Loucy (cell line): ENCODE measurements at regions not wholly inside any gene's neighbourhood (a gene's known extent, or its start where the extent isn't known, plus 50 kb on each side); places are given as distances from the start of the nearest gene placed in this dataset.

Experiments used
- EZH2phosphoT487 ChIP-seq: fragments of 200-600 bp; IDR thresholded peaks from 2 replicates; pipeline ENCODE4 v1.6.1; 2018; ENCODE audit warnings: antibody characterized with exemption, mild to moderate bottlenecking, moderate library complexity, borderline replicate concordance
- TF ChIP-seq, protein P1 (sequence below): fragments of 200-600 bp; sonication (generic); conservative IDR thresholded peaks from 2 replicates; pipeline ENCODE4 v1.5.1; 2014; ENCODE audit warnings: mild to moderate bottlenecking, antibody characterized with exemption, low read length

DNA sequence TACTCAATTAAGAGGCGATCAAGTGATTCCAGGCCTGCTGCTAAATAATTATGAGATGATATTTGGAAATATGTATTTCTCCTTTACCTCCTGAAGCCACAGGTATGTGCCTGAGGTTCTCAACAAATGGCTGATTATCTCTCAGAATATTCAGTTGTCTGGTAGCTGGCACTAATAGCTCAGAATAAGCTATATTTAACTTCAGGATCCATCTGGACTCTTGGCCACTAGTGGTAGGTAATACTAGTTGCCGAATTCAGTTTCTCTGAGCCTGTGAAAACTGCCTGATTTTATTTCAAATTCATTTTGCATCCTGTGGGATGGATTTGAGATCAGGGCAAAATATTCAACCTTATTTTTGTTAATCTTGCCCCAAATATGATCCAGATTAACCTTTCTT, 499.0 kb downstream of the DIPK2A start:
- TF ChIP-seq, protein P1, sequence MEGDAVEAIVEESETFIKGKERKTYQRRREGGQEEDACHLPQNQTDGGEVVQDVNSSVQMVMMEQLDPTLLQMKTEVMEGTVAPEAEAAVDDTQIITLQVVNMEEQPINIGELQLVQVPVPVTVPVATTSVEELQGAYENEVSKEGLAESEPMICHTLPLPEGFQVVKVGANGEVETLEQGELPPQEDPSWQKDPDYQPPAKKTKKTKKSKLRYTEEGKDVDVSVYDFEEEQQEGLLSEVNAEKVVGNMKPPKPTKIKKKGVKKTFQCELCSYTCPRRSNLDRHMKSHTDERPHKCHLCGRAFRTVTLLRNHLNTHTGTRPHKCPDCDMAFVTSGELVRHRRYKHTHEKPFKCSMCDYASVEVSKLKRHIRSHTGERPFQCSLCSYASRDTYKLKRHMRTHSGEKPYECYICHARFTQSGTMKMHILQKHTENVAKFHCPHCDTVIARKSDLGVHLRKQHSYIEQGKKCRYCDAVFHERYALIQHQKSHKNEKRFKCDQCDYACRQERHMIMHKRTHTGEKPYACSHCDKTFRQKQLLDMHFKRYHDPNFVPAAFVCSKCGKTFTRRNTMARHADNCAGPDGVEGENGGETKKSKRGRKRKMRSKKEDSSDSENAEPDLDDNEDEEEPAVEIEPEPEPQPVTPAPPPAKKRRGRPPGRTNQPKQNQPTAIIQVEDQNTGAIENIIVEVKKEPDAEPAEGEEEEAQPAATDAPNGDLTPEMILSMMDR: no peak
- no peak for TF ChIP-seq EZH2phosphoT487
